Gastroesophageal sphincter (tissue), 4 donors: ENCODE measurements at regions not wholly inside any gene's neighbourhood (a gene's known extent, or its start where the extent isn't known, plus 50 kb on each side); places are given as distances from the start of the nearest gene placed in this dataset.

ENCODE experiments used
- ATAC-seq: fragments of 150-250 bp; one replicate; pipeline ENCODE4 v1.9.1; 2016; ENCODE audit warnings: mild to moderate bottlenecking, moderate library complexity
- H3K27ac ChIP-seq, 4 donors: fragments of 200-600 bp; sonication (generic) in 3 of 4; 1 replicate in 3 of 4; 2 replicates in 1 of 4; pipeline ENCODE4 v1.5.1; 2016 to 2019
- H3K27me3 ChIP-seq: fragments of 200-600 bp; sonication (generic); one replicate; pipeline ENCODE4 v1.5.1; 2019
- H3K36me3 ChIP-seq, 2 donors: fragments of 200-600 bp; sonication (generic); one replicate each; pipeline ENCODE4 v1.5.1; 2019; ENCODE audit warnings: control low read depth in 1 of 2
- H3K4me1 ChIP-seq, 3 donors: fragments of 200-600 bp; sonication (generic); 1 replicate in 2 of 3; 2 replicates in 1 of 3; pipeline ENCODE4 v1.5.1; 2016 to 2019; ENCODE audit warnings: control low read depth in 2 of 3
- H3K4me3 ChIP-seq, 2 donors: fragments of 200-600 bp; sonication (generic); one replicate each; pipeline ENCODE4 v1.5.1; 2019; ENCODE audit warnings: mild to moderate bottlenecking in 1 of 2, moderate library complexity in 1 of 2
- H3K9me3 ChIP-seq, 3 donors: fragments of 200-600 bp; sonication (generic); one replicate each; pipeline ENCODE4 v1.5.1; 2017 to 2019; ENCODE audit warnings: control low read depth in 2 of 3
- CTCF ChIP-seq, 4 experiments: fragments of 200-600 bp in 2 of 4; fragments of 450-650 bp in 2 of 4; sonication (generic) in 1 of 4; IDR thresholded peaks; one replicate each; pipeline ENCODE4 v1.5.1; 2017 to 2019; ENCODE audit warnings: antibody characterized with exemption in 4 of 4, mild to moderate bottlenecking in 2 of 4, moderate library complexity in 2 of 4
- EP300 ChIP-seq: sonication (generic); formaldehyde crosslinking; IDR thresholded peaks from one replicate; pipeline ENCODE4 v1.6.1; 2017; ENCODE audit warnings: antibody characterized with exemption, mild to moderate bottlenecking
- POLR2A ChIP-seq, 2 donors: fragments of 450-650 bp; IDR thresholded peaks; one replicate each; pipeline ENCODE4 v1.6.1; 2017; ENCODE audit warnings: antibody characterized with exemption in 2 of 2, mild to moderate bottlenecking in 2 of 2, moderate library complexity in 1 of 2
- POLR2AphosphoS5 ChIP-seq: sonication (generic); formaldehyde crosslinking; IDR thresholded peaks from one replicate; pipeline ENCODE4 v1.6.1; 2017; ENCODE audit warnings: antibody characterized with exemption
- WGBS, 2 donors: methylation state at CpG; one replicate each; pipeline ENCODE4 v1.1.5; 2018; ENCODE audit warnings: low coverage in 1 of 2; 5-methylcytosine and 5-hydroxymethylcytosine counted together

- Histone ChIP-seq H3K9me3 (peaks cover 0 to 15% (median 0%) of the 10 kb centered on the region in 3 donors), H3K27ac (no peak overlapping the region), H3K4me1 (no peaks in the 10 kb centered on the region), H3K27me3 (no peaks in the 10 kb centered on the region), H3K36me3 (no peaks in the 10 kb centered on the region), H3K4me3 (no peak overlapping the region)
- TF ChIP-seq CTCF (IDR thresholded peaks at IDR 0.05), result no peak
- no peak for TF ChIP-seq POLR2AphosphoS5
- no peak for TF ChIP-seq EP300
- no peak for TF ChIP-seq POLR2A (IDR thresholded peaks at IDR 0.05)
- WGBS, 2 donors, result 75 to 92% methylated on average over 2 of the region's 2 CpGs
- ATAC-seq, result no peak
Observed at GRCh38 chr1:191490303-191490702, 668.0 kb upstream of the RGS18 start.

GRCh38 chr1:191495040-191495439, 663.2 kb upstream of the RGS18 start:
- Histone ChIP-seq H3K4me1 (peaks cover 0 to 4% (median 0%) of the 10 kb centered on the region in 3 donors), H3K27me3 (no peaks in the 10 kb centered on the region), H3K9me3 (no peaks in the 10 kb centered on the region), H3K36me3 (no peaks in the 10 kb centered on the region), H3K27ac (no peak overlapping the region), H3K4me3 (no peak overlapping the region)
- no peak for ATAC-seq
- 58 to 71% methylated on average over 2 of the region's 2 CpGs for WGBS, 2 donors
- TF ChIP-seq EP300, result no peak
- no peak for TF ChIP-seq POLR2A (IDR thresholded peaks at IDR 0.05)
- no peak for TF ChIP-seq CTCF (IDR thresholded peaks at IDR 0.05)
- TF ChIP-seq POLR2AphosphoS5, result no peak

GRCh38 chr1:191498318-191498717, 659.9 kb upstream of the RGS18 start:
- Histone ChIP-seq H3K4me1 (peaks cover 0 to 7% (median 0%) of the 10 kb centered on the region in 3 donors), H3K4me3 (no peak overlapping the region), H3K36me3 (no peaks in the 10 kb centered on the region), H3K27me3 (no peaks in the 10 kb centered on the region), H3K9me3 (no peaks in the 10 kb centered on the region), H3K27ac (no peak overlapping the region)
- TF ChIP-seq POLR2AphosphoS5 (no peak), EP300 (no peak), CTCF (IDR thresholded peaks at IDR 0.05) (no peak), POLR2A (IDR thresholded peaks at IDR 0.05) (no peak)
- ATAC-seq, result no peak

- no peaks in the 10 kb centered on the region for H3K9me3 ChIP-seq
Observed at GRCh38 chr1:191498825-191499224, 659.4 kb upstream of the RGS18 start.

GRCh38 chr1:191504999-191505398, 653.3 kb upstream of the RGS18 start:
- H3K36me3 ChIP-seq, result no peaks in the 10 kb centered on the region
- TF ChIP-seq POLR2A (IDR thresholded peaks at IDR 0.05) (no peak), CTCF (IDR thresholded peaks at IDR 0.05) (no peak), POLR2AphosphoS5 (no peak), EP300 (no peak)
- no peak overlapping the region for H3K27ac ChIP-seq
- no peak for ATAC-seq
- H3K4me3 ChIP-seq, result no peak overlapping the region
- no peaks in the 10 kb centered on the region for H3K9me3 ChIP-seq
- H3K27me3 ChIP-seq, result no peaks in the 10 kb centered on the region
- peaks cover 0 to 3% (median 0%) of the 10 kb centered on the region in 3 donors for H3K4me1 ChIP-seq

More at GRCh38 chr1:191498825-191499224, 659.4 kb upstream of the RGS18 start:
- no peak for TF ChIP-seq CTCF (IDR thresholded peaks at IDR 0.05)
- no peak for TF ChIP-seq EP300
- no peak for TF ChIP-seq POLR2AphosphoS5
- TF ChIP-seq POLR2A (IDR thresholded peaks at IDR 0.05), result no peak
- WGBS, 2 donors, result 77 to 87% methylated on average over 3 of the region's 3 CpGs
- Histone ChIP-seq H3K4me1 (peaks cover 0 to 7% (median 0%) of the 10 kb centered on the region in 3 donors), H3K27me3 (no peaks in the 10 kb centered on the region), H3K4me3 (no peak overlapping the region), H3K27ac (no peak overlapping the region), H3K36me3 (no peaks in the 10 kb centered on the region)
- ATAC-seq, result no peak
